ENCODE measurements at regions not wholly inside any gene's neighbourhood (a gene's known extent, or its start where the extent isn't known, plus 50 kb on each side); places are given as distances from the start of the nearest gene placed in this dataset.

DNA sequence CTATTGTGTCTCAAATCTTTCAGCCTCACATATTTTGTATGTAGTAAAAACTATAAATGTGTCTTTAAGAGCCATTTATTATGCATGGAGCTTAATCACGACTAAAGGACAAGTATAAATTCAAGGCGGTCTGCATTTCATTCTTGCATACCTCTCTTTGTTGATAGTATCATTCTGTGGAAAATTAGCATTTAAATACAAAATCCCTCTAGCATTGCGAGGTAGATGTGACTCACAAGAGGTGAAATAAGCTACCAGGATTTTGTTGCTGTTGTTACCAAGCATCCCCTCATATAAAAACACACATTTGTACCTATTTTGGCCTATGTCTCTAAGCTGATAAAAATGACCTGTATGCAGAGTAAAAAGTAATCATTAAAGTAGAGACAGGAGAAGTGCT lies 537.4 kb upstream of the LUZP2 start:
- no TSS peak for BruUV-seq (replicated peaks)
- no peak overlapping the region for H3K4me3 ChIP-seq
- DNase-seq: no peak
- no peaks in the 10 kb centered on the region for H3K9me3 ChIP-seq (ENCODE audit: insufficient read depth, low read depth)
- no peak overlapping the region for H3K27ac ChIP-seq
- TF ChIP-seq EZH2 (IDR thresholded peaks at IDR 0.05; ENCODE audit: low read depth): no peak
- TF ChIP-seq, protein P1, sequence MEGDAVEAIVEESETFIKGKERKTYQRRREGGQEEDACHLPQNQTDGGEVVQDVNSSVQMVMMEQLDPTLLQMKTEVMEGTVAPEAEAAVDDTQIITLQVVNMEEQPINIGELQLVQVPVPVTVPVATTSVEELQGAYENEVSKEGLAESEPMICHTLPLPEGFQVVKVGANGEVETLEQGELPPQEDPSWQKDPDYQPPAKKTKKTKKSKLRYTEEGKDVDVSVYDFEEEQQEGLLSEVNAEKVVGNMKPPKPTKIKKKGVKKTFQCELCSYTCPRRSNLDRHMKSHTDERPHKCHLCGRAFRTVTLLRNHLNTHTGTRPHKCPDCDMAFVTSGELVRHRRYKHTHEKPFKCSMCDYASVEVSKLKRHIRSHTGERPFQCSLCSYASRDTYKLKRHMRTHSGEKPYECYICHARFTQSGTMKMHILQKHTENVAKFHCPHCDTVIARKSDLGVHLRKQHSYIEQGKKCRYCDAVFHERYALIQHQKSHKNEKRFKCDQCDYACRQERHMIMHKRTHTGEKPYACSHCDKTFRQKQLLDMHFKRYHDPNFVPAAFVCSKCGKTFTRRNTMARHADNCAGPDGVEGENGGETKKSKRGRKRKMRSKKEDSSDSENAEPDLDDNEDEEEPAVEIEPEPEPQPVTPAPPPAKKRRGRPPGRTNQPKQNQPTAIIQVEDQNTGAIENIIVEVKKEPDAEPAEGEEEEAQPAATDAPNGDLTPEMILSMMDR (conservative IDR thresholded peaks at IDR 0.05): no peak
- no peaks in the 10 kb centered on the region for H3F3A ChIP-seq (ENCODE audit: insufficient read depth, low read depth)
- no peaks in the 10 kb centered on the region for H3K79me2 ChIP-seq (ENCODE audit: low read depth)
- H4K20me1 ChIP-seq (ENCODE audit: insufficient read depth): no peaks in the 10 kb centered on the region; the same call in 1 of the 2 replicates
- no peaks in the 10 kb centered on the region for H3K9me2 ChIP-seq (ENCODE audit: insufficient read depth)
- H3K4me2 ChIP-seq: no peak overlapping the region
- H2AFZ ChIP-seq: no peak overlapping the region
- intact Hi-C loops (cut with micrococcal nuclease; ENCODE audit: unreplicated experiment): no loop called here
- ChIA-PET CTCF (no interaction called here), POLR2A (ENCODE audit: unreplicated experiment) (no interaction called here)
- no peaks in the 10 kb centered on the region for H3K4me1 ChIP-seq (replicated peaks; ENCODE audit: insufficient read depth)
- H3K27me3 ChIP-seq (ENCODE audit: insufficient read depth, low read depth): no peaks in the 10 kb centered on the region
- H3K36me3 ChIP-seq (ENCODE audit: low read depth): no peaks in the 10 kb centered on the region

DNA sequence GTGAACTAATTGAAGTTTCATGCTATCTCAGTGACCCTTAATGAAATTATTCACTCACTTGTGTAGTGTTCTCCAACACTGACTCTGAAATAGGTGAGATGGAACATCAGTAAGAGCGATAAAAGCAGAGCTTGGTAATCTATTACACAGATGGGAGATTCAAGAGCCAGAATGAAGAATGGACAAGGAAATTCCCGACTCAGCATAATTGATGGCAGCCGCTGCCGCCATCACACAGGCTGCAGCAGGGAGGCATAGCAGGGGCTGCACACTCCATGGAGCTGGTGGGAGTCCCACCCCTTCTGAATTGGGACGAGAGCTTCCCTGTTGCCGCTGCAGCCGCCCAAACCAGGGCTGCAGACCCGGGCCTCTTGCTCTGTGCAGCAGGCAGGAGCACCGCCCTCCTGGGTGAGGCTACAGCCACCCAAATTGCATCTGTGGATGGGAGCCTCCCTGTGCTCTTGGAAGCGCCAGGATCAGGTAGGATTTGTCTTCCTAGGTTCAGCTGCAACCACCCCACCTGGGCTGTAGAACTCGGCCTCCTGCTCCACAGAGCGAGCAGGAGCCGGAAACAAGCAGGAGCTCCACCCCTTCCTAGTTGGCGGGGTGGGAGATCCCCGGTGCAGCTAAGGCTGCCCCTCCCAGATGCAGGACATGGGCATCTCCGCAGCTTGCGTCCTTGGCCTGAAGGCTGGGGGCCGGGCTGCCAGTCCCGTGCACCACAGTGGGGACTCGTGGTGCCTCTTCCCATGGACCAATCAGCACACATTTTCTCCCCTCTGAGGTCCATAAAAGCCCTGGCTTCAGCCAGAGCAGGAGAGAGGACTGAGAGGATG lies 535.1 kb upstream of the LUZP2 start:
- Histone ChIP-seq H3K4me1 (replicated peaks; ENCODE audit: insufficient read depth) (no peaks in the 10 kb centered on the region), H3F3A (ENCODE audit: insufficient read depth, low read depth) (no peaks in the 10 kb centered on the region), H3K4me2 (no peak overlapping the region), H3K27me3 (ENCODE audit: insufficient read depth, low read depth) (no peaks in the 10 kb centered on the region), H2AFZ (no peak overlapping the region), H3K9me2 (ENCODE audit: insufficient read depth) (no peaks in the 10 kb centered on the region), H3K79me2 (ENCODE audit: low read depth) (no peaks in the 10 kb centered on the region), H3K9me3 (ENCODE audit: insufficient read depth, low read depth) (no peaks in the 10 kb centered on the region), H4K20me1 (ENCODE audit: insufficient read depth) (no peaks in the 10 kb centered on the region; the same call in 1 of the 2 replicates), H3K4me3 (no peak overlapping the region), H3K27ac (no peak overlapping the region), H3K36me3 (ENCODE audit: low read depth) (no peaks in the 10 kb centered on the region)
- CTCF ChIA-PET: no interaction called here
- BruUV-seq (replicated peaks): no TSS peak
- no peak for TF ChIP-seq EZH2 (IDR thresholded peaks at IDR 0.05; ENCODE audit: low read depth)
- no peak for DNase-seq
- POLR2A ChIA-PET (ENCODE audit: unreplicated experiment): no interaction called here
- intact Hi-C loops (cut with micrococcal nuclease; ENCODE audit: unreplicated experiment): no loop called here

DNA sequence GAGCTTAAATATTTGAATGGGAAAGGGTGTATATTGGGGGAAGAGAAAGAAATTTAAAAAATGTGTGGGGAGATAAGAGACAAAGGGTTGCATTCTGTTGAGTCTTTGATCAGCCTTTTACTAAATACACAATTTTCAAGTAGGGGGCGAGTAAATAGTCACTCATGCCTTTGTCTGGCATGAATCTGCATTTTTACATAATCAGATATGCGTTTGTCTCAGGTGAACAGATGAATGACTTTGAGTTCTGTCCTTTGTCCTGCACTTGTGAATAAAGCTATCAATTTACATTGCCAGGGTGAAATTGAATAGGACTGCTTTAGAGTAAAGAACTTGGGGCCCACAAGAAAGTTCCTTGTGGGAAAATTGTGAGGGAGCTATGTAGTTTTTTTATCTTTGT lies 523.6 kb upstream of the LUZP2 start:
- TF ChIP-seq, protein P1 (conservative IDR thresholded peaks at IDR 0.05): no peak
- TF ChIP-seq EZH2 (IDR thresholded peaks at IDR 0.05; ENCODE audit: low read depth): no peak
- Histone ChIP-seq H3K36me3 (ENCODE audit: low read depth) (no peaks in the 10 kb centered on the region), H3K9me3 (ENCODE audit: insufficient read depth, low read depth) (no peaks in the 10 kb centered on the region; the same call in 1 of the 2 replicates), H3K4me3 (no peak overlapping the region), H3F3A (ENCODE audit: insufficient read depth, low read depth) (no peaks in the 10 kb centered on the region), H3K9me2 (ENCODE audit: insufficient read depth) (no peaks in the 10 kb centered on the region), H3K4me2 (no peak overlapping the region), H3K27me3 (ENCODE audit: insufficient read depth, low read depth) (no peaks in the 10 kb centered on the region), H3K27ac (no peak overlapping the region), H3K4me1 (replicated peaks; ENCODE audit: insufficient read depth) (no peaks in the 10 kb centered on the region), H3K79me2 (ENCODE audit: low read depth) (no peaks in the 10 kb centered on the region), H4K20me1 (ENCODE audit: insufficient read depth) (no peaks in the 10 kb centered on the region), H2AFZ (no peak overlapping the region)
- no TSS peak for BruUV-seq (replicated peaks)
- DNase-seq: no peak
- ChIA-PET CTCF (interaction anchor here (1.0 kb wide), 1 partner anchor 433 kb away, joined by 6 read pairs; no protein-coding TSS in a partner anchor), POLR2A (ENCODE audit: unreplicated experiment) (interaction anchor here (0.5 kb wide), 1 partner anchor 362 kb away, joined by 7 read pairs; no protein-coding TSS in a partner anchor)
- intact Hi-C loops (cut with micrococcal nuclease; ENCODE audit: unreplicated experiment): no loop called here

Measured in PC-9 (cell line).